ENCODE measurements at regions not wholly inside any gene's neighbourhood (a gene's known extent, or its start where the extent isn't known, plus 50 kb on each side); places are given as distances from the start of the nearest gene placed in this dataset.

GRCh38 chr20:12721636-12722035 is 287.1 kb upstream of the SPTLC3 start:
- in situ Hi-C loops (cut with HindIII; ENCODE audit: low sequenced_read_pairs): no loop called here
- no peak for DNase-seq (ENCODE audit: low read depth, low spot score)
- H3K4me3 ChIP-seq (ENCODE audit: low read depth, low read length): no peak overlapping the region
- TF ChIP-seq, protein P1, sequence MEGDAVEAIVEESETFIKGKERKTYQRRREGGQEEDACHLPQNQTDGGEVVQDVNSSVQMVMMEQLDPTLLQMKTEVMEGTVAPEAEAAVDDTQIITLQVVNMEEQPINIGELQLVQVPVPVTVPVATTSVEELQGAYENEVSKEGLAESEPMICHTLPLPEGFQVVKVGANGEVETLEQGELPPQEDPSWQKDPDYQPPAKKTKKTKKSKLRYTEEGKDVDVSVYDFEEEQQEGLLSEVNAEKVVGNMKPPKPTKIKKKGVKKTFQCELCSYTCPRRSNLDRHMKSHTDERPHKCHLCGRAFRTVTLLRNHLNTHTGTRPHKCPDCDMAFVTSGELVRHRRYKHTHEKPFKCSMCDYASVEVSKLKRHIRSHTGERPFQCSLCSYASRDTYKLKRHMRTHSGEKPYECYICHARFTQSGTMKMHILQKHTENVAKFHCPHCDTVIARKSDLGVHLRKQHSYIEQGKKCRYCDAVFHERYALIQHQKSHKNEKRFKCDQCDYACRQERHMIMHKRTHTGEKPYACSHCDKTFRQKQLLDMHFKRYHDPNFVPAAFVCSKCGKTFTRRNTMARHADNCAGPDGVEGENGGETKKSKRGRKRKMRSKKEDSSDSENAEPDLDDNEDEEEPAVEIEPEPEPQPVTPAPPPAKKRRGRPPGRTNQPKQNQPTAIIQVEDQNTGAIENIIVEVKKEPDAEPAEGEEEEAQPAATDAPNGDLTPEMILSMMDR (IDR thresholded peaks at IDR 0.05; ENCODE audit: low read depth, low read length): no peak

- no peak for DNase-seq (ENCODE audit: low read depth, low spot score)
- no peak overlapping the region for H3K4me3 ChIP-seq (ENCODE audit: low read depth, low read length)
- in situ Hi-C loops (cut with HindIII; ENCODE audit: low sequenced_read_pairs): no loop called here
- TF ChIP-seq, protein P1 (IDR thresholded peaks at IDR 0.05; ENCODE audit: low read depth, low read length): no peak
Measured at GRCh38 chr20:12722091-12722490, 286.7 kb upstream of the SPTLC3 start.

- TF ChIP-seq, protein P1 (IDR thresholded peaks at IDR 0.05; ENCODE audit: low read depth, low read length): no peak
- H3K4me3 ChIP-seq (ENCODE audit: low read depth, low read length): no peak overlapping the region
- in situ Hi-C loops (cut with HindIII; ENCODE audit: low sequenced_read_pairs): no loop called here
- DNase-seq (ENCODE audit: low read depth, low spot score): no peak
Measured at GRCh38 chr20:12723811-12724210, 285.0 kb upstream of the SPTLC3 start.

GRCh38 chr20:12728782-12729181 is 280.0 kb upstream of the SPTLC3 start:
- in situ Hi-C loops (cut with HindIII; ENCODE audit: low sequenced_read_pairs): no loop called here
- DNase-seq (ENCODE audit: low read depth, low spot score): no peak
- TF ChIP-seq, protein P1 (IDR thresholded peaks at IDR 0.05; ENCODE audit: low read depth, low read length): no peak
- no peak overlapping the region for H3K4me3 ChIP-seq (ENCODE audit: low read depth, low read length)

DNA sequence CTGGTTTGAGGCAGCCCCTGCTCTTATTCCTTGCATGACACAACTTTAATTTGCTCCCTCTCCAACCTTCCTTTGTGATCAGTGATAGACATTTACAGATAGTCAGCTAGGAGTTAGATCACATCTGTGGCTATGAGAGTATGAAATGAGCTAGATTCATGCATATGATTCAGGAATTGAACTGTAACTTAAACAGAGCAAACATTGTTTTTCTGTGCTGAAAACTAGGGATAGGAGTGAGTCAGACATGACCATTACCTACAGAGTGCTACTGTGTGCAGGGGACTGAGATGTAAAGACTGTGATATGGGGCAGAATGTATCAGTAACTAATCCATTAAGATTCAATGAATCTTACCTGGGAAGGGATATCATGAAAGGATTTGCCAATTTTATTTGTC is 279.4 kb upstream of the SPTLC3 start:
- H3K4me3 ChIP-seq (ENCODE audit: low read depth, low read length): no peak overlapping the region
- no peak for DNase-seq (ENCODE audit: low read depth, low spot score)
- in situ Hi-C loops (cut with HindIII; ENCODE audit: low sequenced_read_pairs): no loop called here
- TF ChIP-seq, protein P1 (IDR thresholded peaks at IDR 0.05; ENCODE audit: low read depth, low read length): no peak

DNA sequence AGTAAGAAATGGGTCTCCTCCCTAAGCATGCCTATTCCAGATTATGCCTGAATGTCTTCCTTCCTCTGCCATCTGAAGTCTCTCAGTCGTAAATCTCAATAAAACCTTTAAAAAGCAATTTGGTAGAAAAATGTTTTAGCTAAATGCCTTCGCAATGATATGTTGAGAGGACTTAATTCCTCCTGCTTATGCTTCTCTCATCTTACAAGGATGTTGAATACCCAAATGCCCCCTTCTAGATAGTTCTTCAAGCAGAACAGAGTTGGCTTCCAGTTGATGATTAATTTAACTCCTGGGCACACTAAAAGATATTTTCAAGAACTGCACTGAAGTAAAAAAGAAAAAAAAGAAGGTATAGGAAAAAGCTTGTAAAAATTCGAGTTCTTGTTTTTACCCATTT is 275.0 kb upstream of the SPTLC3 start:
- TF ChIP-seq, protein P1 (IDR thresholded peaks at IDR 0.05; ENCODE audit: low read depth, low read length): no peak
- DNase-seq (ENCODE audit: low read depth, low spot score): no peak
- in situ Hi-C loops (cut with HindIII; ENCODE audit: low sequenced_read_pairs): no loop called here
- no peak overlapping the region for H3K4me3 ChIP-seq (ENCODE audit: low read depth, low read length)

- no peak for DNase-seq (ENCODE audit: low read depth, low spot score)
- in situ Hi-C loops (cut with HindIII; ENCODE audit: low sequenced_read_pairs): no loop called here
- TF ChIP-seq, protein P1 (IDR thresholded peaks at IDR 0.05; ENCODE audit: low read depth, low read length): no peak
- no peak overlapping the region for H3K4me3 ChIP-seq (ENCODE audit: low read depth, low read length)
Measured at GRCh38 chr20:12737497-12737896, 271.3 kb upstream of the SPTLC3 start.
